ENCODE measurements at regions not wholly inside any gene's neighbourhood (a gene's known extent, or its start where the extent isn't known, plus 50 kb on each side); places are given as distances from the start of the nearest gene placed in this dataset.

DNA sequence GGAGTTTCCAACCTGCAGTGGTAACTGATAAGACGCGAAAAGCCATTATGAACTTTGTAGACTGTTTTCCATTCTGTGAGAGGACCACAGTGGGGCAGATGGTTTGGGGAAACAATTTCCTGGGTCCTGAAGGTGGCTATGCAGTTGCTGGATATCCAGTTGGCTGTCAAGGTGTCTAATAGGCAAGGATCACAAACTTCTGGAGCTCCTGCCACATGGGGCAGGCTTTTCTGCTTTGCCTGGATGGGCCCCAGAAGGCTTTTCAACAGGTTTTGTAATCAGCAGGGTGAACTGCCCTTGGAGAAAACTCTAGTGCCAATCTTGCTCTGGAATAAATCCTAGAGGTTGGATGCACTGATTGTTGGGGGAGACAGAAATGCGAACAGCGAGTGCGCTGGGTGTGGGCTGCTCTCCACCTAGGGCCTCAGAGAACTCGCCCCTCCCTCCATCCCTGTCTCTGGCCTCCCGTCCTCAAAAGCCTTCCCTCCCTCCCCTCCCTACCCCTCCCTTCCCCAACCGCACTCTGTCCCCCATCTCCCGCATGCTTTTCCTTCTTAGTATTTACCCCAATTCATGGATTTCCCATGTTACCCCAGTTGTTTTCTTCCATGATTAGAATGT lies 210.3 kb upstream of the USP24 start:
- H3K27ac ChIP-seq (ENCODE audit: extremely low read length, insufficient read depth, low read length) = no peak overlapping the region
- no peak overlapping the region for H3K9ac ChIP-seq (ENCODE audit: insufficient read depth, low read depth, low read length)
- H2AFZ ChIP-seq (ENCODE audit: low read length) = no peak overlapping the region
- no peak for TF ChIP-seq HMG20B (CRISPR knock-in tag; conservative IDR thresholded peaks at IDR 0.05)
- TF ChIP-seq, protein P1, sequence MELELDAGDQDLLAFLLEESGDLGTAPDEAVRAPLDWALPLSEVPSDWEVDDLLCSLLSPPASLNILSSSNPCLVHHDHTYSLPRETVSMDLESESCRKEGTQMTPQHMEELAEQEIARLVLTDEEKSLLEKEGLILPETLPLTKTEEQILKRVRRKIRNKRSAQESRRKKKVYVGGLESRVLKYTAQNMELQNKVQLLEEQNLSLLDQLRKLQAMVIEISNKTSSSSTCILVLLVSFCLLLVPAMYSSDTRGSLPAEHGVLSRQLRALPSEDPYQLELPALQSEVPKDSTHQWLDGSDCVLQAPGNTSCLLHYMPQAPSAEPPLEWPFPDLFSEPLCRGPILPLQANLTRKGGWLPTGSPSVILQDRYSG (CRISPR knock-in tag; IDR thresholded peaks at IDR 0.05) = no peak
- 0 out of 2 replicates have a peak, but pooled peaks have one; percentile 65 for TF ChIP-seq PCBP1 (IDR thresholded peaks at IDR 0.05; ENCODE audit: borderline replicate concordance, low read depth, low read length)
- TF ChIP-seq SRY (CRISPR knock-in tag; IDR thresholded peaks at IDR 0.05) = no peak
- TF ChIP-seq PLRG1 (conservative IDR thresholded peaks at IDR 0.05) = no peak
- TF ChIP-seq RBFOX2 (IDR thresholded peaks at IDR 0.05; ENCODE audit: low read depth, low read length) = no peak
- TF ChIP-seq SMYD3 (CRISPR knock-in tag; IDR thresholded peaks at IDR 0.05) = no peak
- TF ChIP-seq GZF1 (CRISPR knock-in tag; IDR thresholded peaks at IDR 0.05) = no peak
- no peak for TF ChIP-seq RBM39 (IDR thresholded peaks at IDR 0.05; ENCODE audit: low read depth, low read length, poor library complexity, severe bottlenecking)
- peak; percentile 85 for TF ChIP-seq HNRNPK (IDR thresholded peaks at IDR 0.05; ENCODE audit: low read depth, low read length, poor library complexity, severe bottlenecking)
- TF ChIP-seq ZNF256 (CRISPR knock-in tag; conservative IDR thresholded peaks at IDR 0.05) = no peak
- CTCF ChIA-PET (ENCODE audit: low intra/inter-chr PET ratio, low total read pairs) = no interaction called here
- no peaks in the 10 kb centered on the region for H3K79me2 ChIP-seq (ENCODE audit: insufficient read depth, low read length)
- ATAC-seq (no peak), FAIRE-seq (no peak), DNase-seq (ENCODE audit: low spot score) (no peak)
- BruUV-seq (replicated peaks) = no TSS peak
- no peaks in the 10 kb centered on the region for H3K27me3 ChIP-seq (ENCODE audit: control insufficient read depth in 1 of 2, insufficient read depth in 2 of 2, low read length in 2 of 2)
- intact Hi-C loops (cut with micrococcal nuclease; ENCODE audit: unreplicated experiment) = loop anchor here (5.0 kb wide), 1 partner anchor 107 kb away; no protein-coding TSS in a partner anchor
- in situ Hi-C loops (cut with HindIII; ENCODE audit: extremely low pct_ligation_motif_present, low pct_unique_long_range_greater_than_20kb) = no loop called here
- H3K36me3 ChIP-seq (replicated peaks in 1 of 2; ENCODE audit: control insufficient read depth in 1 of 2, insufficient read depth in 2 of 2, low read length in 2 of 2) = no peaks in the 10 kb centered on the region
- no peak overlapping the region for H3K4me3 ChIP-seq (replicated peaks in 1 of 3; ENCODE audit: insufficient read depth in 1 of 3, low read depth in 2 of 3, low read length in 3 of 3)
- no peak overlapping the region for H3K4me2 ChIP-seq (ENCODE audit: low read depth, low read length)
- H3K9me3 ChIP-seq (ENCODE audit: low read length) = no peaks in the 10 kb centered on the region
- WGBS (ENCODE audit: low lambda C conversion rate) = 95% methylated on average over 9 of the region's 9 CpGs
- H3K4me1 ChIP-seq (ENCODE audit: insufficient read depth, low read length) = peaks cover 81% of the 10 kb centered on the region
- POLR2A ChIA-PET = no interaction called here
- no peaks in the 10 kb centered on the region for H4K20me1 ChIP-seq (ENCODE audit: insufficient read depth, low read length)
